GM18508 (cell line): ENCODE measurements at regions not wholly inside any gene's neighbourhood (a gene's known extent, or its start where the extent isn't known, plus 50 kb on each side); places are given as distances from the start of the nearest gene placed in this dataset.
"Not testable (repeated sequence)": the region's sequence is repeated elsewhere in the genome, so short reads cannot be mapped to it uniquely, and the experiment has no call there.

Source experiments
- ATAC-seq: cut with Tn5 transposase; IDR thresholded peaks from one replicate; pipeline ENCODE4 v1.9.1; 2021; ENCODE audit warnings: moderate number of reproducible peaks; ENCODE audit not compliant: insufficient read depth, unreplicated experiment

DNA sequence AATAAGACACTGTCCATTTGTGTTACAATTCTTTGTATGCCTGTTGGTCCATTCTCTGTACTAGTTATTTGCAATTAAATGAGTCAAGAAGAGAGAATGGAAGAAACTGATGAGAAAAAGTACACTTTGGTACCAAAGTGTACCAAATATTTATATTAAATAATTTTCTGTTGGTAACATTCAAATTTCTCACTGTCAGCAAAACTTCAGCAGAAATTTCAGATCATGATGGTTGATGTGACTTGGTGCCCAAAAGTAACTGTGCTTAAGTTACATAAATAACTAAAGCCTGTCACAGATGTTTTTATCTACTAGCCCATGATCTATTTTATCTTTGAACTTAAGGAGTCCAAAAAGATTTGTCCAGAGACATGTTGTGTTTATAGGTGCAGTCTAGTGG lies 274.4 kb upstream of the CXADR start:
- no peak for ATAC-seq

- no peak for ATAC-seq
Observed at GRCh38 chr21:17250778-17251241, 262.0 kb upstream of the CXADR start.

DNA sequence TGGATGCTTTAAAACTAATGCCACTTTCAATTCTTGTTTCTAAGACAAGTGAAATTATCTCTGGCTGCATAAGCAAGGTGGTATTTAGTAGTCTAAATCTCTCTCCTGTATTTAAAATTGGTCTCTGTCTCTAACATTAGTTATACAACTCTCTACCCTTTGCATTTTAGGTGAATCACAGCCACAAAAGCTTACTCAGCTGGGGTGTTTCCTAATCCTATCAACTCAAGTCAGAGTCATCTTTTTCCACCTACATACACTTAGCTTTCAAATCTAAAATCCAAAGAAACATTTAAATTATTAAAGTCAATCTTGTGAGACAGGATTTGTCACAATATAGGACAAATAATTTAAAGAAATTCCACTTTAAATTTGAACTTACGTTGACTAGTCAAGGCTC lies 255.1 kb upstream of the CXADR start:
- ATAC-seq = no peak

GRCh38 chr21:17264182-17264581 lies 248.7 kb upstream of the CXADR start:
- ATAC-seq = no peak

DNA sequence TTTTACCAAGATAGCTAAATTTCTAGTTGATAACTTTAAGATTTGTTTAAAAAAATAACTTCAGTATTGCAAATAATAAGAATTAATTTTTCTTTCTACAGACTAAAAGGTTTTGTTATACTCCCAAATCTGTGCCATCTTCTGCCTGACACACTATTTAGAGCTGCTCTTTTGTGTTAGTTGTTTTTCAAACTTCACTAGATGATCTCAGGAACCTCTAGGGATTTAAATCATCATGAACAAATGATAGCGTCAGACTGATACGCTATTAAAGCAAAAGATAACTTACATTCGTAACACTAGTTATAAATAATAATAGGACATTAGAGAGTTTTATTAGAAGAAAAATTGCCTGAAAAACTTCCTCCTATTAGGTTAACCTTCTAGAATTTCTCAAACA lies 243.1 kb upstream of the CXADR start:
- no peak for ATAC-seq

GRCh38 chr21:17270229-17270628 lies 242.6 kb upstream of the CXADR start:
- ATAC-seq = no peak

- ATAC-seq = no peak
Observed at GRCh38 chr21:17279663-17280062, 233.2 kb upstream of the CXADR start.

- ATAC-seq = not testable (repeated sequence)
Observed at GRCh38 chr21:17293016-17293562, 219.8 kb upstream of the CXADR start.

DNA sequence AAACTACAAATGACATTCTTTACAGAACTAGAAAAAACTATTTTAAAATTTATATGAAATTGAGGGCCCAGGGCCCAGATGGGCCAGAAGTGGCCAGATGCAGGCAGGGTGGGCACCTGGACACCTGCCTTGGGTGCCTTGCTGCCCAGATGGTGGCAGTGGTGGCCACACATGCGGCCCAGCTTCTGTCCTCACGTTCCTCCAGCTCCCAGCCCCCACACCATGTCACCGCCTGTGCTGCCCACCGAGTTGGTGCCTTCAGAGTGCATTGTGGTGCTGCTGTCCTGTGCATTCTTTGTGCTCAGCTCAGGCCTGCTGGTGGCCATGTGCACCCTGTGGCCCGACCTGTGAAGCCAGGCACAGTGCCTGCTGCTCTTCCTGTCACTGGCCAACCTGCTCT lies 216.8 kb upstream of the CXADR start:
- no peak for ATAC-seq

DNA sequence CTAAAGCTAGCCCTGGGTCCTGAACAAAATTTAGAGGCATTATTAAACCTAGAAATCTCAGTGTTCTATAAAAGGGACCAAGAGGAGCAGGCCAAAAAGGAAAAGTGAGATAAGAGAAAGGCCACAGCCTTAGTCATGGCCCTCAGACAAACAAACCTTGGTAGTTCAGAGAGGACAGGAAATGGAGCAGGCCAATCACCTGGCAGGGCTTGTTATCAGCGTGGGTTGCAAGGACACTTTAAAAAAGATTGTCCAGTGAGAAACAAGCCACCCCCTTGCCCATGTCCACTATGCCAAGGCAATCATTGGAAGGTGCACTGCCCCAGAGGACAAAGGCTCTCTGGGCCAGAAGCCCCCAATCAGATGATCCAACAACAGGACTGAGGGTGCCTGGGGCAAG lies 213.3 kb upstream of the CXADR start:
- ATAC-seq = not testable (repeated sequence)

- not testable (repeated sequence) for ATAC-seq
Observed at GRCh38 chr21:17327715-17328114, 185.1 kb upstream of the CXADR start.

DNA sequence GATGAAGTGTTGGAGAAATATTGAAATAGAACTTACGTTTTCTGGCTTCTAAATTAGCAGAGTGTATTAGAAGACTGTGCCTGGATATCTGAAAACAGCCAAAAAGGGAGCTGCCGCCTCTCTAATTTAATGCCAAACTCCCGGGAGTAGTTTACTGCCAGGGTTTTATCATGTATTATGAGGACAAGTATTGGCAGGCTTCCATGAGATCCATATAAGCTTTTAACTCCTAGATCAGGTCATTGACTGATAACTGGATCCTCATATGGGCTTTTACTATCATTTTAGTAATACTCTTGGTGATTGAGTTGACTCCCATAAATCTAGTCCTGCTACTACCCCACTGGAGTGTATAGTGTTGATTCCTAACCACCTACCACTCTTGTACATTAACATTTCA lies 178.4 kb upstream of the CXADR start:
- ATAC-seq = no peak

DNA sequence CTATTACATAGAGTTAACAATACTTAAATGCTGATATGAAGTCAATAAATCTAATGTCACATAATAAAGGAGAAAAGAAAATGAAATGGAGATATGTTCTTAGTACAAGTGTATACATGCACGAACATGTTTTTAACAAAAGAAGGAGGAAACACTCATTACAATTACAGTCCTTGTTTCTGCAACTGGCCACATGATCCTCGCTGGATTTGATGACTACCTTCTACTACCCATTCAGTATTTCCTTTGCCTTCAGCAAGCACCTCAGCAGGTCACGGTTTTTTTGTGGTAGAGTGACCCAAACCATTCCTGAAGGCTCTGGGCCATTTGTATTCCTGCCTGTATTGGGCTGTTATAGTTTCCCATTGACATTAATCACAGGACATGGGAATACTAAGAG lies 172.8 kb upstream of the CXADR start:
- ATAC-seq = no peak

DNA sequence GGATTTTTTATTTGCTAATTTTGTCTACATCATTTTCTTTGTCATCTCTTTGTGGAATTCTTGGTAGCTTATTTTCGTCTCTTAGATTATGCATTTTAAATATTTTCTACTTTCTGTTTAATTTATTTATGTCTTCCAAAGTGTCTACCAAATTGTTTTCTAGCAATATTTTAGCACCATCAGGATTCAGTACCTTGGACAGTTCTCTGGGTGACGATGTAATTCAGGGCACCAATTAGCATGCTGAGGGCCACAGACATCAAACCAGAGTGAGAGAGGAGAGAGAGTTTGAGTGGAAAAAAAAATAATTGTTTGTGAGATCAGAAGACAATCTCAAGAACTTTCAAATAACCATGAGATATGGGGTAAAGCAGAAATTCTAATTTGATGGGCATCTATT lies 169.8 kb upstream of the CXADR start:
- ATAC-seq = no peak

GRCh38 chr21:17348357-17348756 lies 164.5 kb upstream of the CXADR start:
- ATAC-seq = no peak

GRCh38 chr21:17348849-17349248 lies 164.0 kb upstream of the CXADR start:
- no peak for ATAC-seq

DNA sequence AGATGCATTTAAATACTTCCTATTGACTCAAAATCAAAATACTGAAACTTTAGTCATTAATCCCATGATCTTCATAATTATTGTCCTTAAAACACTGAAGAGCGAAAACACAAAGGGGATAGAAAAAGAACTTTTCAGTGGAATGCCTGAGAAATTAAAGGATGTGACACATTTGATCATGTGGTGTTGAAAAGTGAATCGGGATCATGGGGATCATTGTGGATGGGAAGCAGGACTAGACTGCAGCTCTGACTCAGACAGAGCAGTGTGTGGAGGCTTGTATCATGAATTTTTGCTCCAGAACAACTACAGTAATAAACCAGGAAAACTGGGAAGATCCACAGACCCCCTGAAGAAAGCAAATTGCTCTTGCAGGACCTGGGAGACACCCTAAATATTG lies 161.1 kb upstream of the CXADR start:
- ATAC-seq = no peak

DNA sequence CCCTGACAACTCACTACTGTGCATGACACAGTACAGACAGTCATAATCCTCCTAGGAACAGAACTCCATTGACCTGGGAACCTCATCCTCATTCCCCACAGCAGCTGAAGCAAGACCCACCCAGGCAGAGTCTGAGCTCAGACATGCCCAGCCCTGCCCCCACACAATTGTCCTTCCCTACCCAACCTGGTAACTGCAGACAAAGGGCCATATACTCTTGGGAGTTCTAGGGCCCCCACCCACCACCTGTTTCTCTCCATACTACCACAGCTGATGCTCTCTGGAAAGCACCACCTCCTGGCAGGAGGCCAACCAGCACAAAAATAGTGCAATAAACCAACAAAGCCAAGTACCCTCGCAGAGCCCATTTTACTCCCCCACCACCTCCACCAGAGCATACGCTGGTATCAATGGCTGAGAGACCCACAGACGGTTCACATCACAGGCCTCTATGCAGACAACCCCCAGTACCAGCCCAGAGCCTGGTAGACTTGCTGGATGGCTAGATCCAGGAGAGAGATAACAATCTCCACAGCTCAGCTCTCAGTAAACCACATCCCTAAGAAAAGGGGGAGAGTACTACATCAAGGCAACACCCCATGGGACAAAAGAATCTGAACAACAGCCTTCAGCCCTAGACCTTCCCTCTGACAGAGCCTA lies 159.7 kb upstream of the CXADR start:
- no peak for ATAC-seq

GRCh38 chr21:17359781-17360180 lies 153.1 kb upstream of the CXADR start:
- no peak for ATAC-seq

DNA sequence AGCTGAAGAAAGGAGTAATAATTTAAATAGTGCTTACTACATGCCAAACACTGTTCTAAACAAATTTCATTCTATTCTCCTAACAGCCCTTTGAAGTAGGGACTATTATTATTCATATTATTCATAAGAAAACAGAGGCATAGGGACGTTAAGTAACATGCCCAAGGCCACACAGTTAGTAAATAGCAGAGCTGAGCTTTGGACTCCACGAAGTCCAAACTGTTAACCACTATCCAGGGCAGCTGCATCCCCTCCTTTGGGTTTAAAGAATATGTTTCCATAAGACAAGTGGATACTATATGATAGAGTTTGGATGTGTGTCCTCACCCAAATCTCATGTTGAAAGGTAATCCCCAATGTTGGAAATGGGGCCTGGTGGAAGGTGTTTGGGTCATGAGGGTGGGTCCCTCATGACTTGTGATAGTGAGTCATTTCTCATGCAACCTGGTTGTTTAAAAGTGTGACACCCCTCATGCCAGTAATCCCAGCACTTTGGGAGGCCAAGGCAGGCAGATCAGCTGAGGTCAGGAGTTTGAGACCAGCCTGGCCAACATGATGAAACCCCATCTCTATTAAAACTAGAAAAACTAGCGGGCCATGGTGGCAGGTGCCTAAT lies 144.0 kb upstream of the CXADR start:
- ATAC-seq = no peak

DNA sequence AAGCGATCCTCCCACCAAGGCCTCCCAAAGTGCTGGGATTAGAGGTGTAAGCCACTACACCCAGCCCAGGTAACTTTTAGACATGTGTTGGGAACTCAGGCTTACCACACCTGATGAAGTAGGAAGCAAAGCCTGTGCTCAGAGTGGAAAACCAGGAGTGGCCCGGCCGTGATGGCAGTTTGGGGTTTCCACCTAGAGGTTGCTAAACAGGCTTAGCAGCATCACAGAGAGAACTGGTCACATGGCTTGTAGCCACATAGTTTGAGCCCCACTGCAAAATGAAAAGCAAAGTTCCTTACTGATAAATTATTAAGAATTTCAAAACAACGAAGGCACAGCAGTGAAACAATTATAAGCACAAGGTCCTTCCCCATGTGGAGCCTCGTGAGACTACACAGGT lies 142.6 kb upstream of the CXADR start:
- ATAC-seq = no peak

GRCh38 chr21:17370916-17371315 lies 141.9 kb upstream of the CXADR start:
- ATAC-seq = no peak
